ENCODE measurements at regions not wholly inside any gene's neighbourhood (a gene's known extent, or its start where the extent isn't known, plus 50 kb on each side); places are given as distances from the start of the nearest gene placed in this dataset.

DNA sequence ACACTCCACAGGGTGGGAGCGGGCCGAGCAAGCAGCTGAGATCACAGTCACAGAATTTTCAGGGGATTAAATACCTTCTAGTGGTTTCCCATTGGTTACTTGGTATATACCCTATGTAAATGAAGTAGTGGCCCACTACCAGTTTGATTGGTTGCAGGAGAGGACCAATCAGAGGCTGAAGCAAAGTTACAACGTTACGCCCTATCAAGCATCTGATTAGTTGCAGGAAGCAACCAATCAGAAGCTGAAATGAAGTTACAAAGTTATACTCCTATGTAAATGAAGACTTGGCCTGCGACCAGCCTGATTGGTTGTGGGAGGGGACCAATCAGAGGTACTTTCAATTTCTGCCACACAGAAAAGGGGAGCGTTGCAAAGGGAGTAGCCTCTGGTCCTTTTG lies 474.0 kb downstream of the COG6 start:
- no peak for FAIRE-seq
- DNase-seq (ENCODE audit: low spot score in 2 of 2), result no peak

DNA sequence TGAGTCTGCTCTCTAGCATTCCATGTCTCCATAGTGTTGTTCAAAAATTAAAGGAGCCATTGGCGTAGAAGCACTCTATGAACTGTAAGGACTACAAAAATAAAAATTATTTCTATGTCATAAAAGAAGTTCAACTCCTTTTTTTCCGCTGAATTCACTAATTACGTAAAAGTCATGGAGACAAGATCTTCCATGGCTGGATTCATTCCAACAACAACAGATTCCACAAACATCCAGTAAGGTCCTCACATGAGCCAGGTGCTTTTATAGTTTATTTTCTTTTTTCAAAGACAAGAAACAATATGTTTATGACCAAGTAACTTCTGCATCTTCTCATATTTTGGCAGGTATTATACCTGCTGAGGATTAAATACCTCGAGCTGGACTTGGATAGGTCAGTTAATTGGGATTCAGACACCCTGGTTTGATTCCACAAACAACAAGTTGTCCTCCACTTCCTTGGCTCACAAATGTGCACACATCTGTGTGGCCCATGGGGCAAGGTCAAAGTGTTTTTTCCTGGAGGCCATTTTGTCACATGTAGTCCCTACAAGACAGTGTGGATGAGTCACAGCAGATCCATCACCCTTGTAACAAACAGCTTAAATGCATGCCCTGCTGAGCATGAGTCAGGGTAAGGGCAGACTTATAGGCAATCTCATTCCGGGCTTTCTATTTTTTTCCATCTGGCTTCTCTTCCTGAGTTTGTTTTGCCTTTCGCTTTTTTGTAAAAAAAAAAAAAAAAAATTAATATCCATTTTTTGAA lies 475.6 kb downstream of the COG6 start:
- FAIRE-seq, result no peak
- DNase-seq (ENCODE audit: low spot score in 2 of 2), result no peak

DNA sequence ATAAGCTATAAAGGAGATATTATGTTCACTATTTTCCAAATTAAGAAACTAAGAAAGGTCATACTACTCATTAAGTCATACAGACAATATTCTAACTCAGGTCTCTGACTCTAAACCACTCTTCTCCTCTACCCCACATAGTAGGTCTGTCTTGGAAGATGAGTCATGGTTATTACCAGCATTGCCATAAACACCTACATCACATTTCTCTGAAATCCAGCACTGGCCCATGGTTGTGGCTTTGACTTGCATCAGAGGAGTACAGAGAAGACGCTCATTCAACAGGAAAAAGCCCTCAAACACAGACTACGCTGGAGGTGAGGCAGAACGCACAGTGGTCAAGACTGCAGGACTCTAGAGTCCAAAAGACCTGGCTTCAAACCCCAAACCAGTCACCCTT lies 476.8 kb downstream of the COG6 start:
- FAIRE-seq (no peak), DNase-seq (ENCODE audit: low spot score in 2 of 2) (no peak)

DNA sequence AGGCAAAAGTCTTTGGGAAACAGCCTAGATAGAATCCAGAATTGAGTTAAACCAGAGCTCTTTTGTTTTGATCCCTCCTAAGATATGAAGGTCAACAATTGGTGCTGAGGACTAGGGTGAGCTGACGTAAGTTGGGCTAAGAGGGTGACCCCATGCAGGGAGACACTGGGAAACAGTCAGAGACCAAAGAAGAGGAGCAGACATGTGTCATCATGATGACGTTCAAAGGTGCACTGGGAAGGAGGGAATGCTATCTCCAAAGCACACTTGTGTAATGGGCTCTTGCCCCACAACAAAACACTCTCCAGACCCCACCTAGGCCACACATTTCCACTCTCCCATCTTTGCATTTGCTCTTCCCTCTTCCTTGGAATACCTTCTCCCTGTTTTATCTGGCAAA lies 481.4 kb downstream of the COG6 start:
- DNase-seq (ENCODE audit: low spot score in 2 of 2) (no peak), FAIRE-seq (no peak)

DNA sequence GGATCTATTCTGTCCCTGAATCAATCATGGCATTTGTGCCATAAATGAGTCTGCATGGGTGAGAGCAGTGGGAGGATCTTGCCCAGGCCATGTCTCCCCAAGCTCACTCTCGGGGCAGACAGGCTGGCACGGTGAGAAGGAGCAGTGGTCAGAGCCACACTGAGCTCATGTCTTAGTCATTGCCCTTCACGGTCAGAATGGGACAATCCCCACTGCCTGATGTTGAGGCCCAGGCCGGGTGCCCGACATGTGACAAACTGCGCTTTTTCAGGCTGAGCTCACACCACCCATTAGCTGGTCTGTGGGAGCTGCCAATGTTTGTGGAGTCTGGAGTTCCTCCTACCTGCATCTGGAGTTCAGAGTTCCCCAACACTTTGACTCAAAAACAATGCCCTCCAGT lies 481.9 kb downstream of the COG6 start:
- FAIRE-seq (no peak), DNase-seq (ENCODE audit: low spot score in 2 of 2) (no peak)

DNA sequence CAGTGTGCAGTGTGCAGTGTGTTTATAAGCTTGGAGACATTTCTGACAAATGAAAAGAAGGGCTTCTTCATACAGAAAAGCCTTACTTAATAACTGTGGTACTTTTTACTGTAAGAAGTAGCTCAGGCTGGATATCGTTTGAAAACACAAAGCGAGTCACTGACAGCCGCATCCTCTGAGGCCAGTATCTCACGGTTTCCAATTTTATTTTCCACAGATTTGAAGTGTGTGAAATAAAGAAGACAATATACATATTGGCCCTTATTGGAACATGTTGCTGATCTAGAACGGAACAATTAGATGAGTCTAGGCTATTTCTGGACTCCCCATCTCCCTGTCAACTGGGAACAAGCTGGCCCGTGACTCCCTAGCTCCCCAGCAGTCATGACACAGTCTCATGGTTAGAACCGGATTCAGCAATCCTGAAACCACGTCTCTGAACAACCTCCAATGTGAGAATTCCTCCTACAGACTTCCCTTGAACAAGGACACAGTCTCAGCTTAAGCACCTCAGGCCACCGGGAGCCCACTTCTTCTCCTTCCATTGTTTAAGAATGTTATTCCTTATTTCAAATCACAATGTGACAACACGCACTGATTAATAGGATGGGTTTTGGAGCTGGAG lies 484.5 kb downstream of the COG6 start:
- no peak for DNase-seq (ENCODE audit: low spot score in 2 of 2)
- FAIRE-seq, result no peak

DNA sequence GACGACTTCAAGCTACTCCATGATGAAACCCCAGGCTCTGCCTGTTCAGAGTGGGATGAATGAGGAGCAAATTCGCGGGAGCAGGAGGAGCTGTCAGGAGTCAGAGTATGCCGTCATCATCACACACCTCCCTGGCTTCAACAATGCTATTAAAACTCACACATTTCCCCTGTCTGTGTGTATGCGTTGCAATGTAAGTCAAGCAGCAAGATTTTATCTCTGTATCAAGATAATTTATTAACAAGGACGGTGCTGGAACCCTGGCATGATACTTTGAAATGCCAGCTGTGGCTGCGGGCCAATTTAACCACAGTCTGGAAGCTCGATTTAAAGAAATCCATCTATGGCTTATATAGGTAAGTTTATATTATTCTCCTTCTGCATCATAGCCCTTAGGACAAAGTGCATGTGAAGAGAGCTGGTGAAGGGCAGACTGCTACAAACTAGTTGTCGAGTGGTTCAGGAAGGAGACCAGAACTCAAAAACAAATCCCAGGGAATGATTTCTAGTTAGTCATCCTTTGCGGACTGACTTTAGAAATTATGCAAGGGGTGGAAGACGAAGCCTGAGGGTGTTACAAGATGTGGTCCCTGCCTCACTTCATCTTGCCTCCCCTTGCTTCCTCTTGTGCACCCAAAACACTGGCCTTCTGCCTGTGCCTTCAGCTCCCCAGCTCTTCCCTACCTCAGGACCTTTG lies 486.5 kb downstream of the COG6 start:
- FAIRE-seq, result no peak
- DNase-seq (ENCODE audit: low spot score in 2 of 2), result no peak

DNA sequence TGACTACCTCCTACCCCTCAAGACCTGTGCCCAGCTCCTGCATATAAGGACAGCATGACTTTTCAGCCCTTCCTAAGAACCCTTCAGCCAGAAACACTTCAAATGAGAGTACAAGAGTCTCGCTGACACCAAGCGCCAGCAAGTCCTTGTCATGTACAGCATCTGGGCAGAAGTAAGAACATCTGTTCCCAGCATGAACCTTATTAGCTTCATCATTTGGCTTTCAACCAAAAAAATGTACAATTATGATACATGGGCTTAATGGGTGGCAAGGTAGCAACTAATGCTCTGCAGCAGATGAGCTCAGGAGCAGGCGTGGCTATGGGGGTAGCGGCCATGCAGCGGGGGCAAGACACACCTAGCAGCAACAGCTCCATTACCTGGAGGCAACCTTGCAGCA lies 487.6 kb downstream of the COG6 start:
- FAIRE-seq (no peak), DNase-seq (ENCODE audit: low spot score in 2 of 2) (no peak)

DNA sequence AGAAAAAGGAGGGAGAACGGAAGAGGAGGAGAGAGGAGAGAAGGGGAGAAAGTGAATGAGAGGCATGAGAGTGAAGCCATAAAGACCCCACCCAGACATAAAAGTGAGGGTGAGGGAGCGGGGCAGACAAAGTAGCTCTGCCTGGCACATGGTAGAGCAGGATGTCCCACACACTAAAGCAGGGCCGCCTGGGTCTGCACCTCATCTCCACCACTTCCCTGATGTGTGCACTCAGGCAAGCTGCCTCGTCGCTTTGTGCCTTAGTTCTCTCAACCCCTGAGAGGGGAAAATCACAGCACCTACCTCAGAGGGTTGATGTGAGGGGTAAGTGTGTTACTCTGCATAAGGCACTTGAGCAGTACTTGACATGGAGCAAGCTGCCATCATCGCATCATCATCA lies 488.1 kb downstream of the COG6 start:
- FAIRE-seq (no peak), DNase-seq (ENCODE audit: low spot score in 2 of 2) (no peak)

DNA sequence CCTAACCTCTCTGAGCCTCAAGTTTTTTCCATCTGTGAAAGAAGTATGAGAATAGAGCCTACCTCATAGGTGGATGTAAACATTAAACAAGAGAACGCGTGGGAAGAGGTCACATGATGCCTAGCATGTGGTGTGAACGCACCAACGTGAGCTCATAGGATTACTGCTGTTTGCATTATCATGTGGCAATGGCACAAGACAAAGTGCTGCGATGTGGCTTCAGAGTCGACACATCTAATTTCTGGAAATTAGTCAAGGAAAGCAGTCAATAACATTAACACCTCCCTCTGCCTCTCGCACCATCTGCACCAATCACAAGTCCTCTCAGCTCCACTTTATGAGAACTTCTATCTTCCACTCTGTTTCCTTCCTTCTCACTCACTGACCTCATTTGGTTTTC lies 489.7 kb downstream of the COG6 start:
- FAIRE-seq (no peak), DNase-seq (ENCODE audit: low spot score in 2 of 2) (no peak)

DNA sequence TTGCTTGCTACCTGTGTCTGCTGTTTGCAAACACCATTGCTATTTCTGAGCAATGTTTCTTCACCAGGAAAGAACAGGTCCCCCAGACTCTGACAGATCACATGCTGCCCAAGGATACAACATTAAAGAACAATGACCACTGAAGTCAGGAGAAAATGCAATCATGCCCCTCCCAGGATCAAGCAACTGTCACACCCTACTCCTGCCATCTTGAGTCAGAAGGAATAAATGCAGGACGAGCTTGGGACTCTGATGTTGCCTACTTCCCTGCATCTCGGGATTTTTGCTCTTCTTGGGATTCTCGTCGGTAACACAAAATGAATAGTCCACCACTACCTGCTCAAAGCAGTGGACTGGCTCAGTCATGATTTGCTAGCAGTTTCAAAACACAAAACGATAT lies 490.6 kb downstream of the COG6 start:
- DNase-seq (ENCODE audit: low spot score in 2 of 2) (no peak), FAIRE-seq (no peak)

DNA sequence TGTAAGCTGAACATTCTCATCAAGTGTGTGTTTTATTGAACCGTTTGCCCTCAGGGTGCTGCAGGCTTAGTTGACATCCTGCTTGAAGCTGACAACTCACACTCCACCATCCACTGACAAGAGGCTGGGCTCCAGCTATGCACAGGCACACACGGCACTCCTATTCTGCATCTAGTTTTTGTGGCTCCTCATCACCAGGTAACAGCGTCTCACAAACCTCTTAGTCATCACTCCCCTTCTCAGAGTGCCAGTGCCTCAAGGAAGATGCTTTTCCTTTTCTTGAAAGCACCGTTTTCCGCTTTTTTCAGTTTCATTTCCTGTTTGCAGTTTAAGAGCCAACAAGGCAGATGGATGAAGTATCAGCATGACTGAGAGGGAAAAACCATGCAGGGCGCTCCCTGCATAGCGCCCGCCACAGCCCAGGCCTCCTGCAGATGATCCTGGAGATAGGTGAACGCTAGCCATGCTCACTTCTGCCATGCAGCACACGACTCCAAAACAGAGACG lies 491.2 kb downstream of the COG6 start:
- FAIRE-seq (no peak), DNase-seq (ENCODE audit: low spot score in 2 of 2) (no peak)

DNA sequence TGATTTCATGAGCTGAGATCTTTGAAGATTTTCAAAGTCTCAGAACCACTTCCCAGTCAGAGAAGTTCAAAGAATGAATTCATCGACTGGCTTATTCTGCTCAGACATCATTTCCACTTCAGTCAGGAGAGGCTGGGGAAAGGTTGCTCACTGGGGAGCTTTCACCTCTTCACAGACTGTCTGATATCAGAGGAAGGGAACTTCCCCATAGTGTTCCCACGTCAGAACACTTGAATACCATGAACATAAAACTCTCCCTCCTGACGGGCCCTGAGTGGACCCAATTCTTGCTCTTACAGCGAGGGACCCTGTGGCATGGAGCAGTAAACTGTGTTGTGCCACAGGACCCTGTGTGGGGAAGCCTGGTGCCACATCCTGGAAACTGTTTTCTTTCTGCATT lies 492.6 kb downstream of the COG6 start:
- no peak for FAIRE-seq
- DNase-seq (ENCODE audit: low spot score in 2 of 2), result no peak

DNA sequence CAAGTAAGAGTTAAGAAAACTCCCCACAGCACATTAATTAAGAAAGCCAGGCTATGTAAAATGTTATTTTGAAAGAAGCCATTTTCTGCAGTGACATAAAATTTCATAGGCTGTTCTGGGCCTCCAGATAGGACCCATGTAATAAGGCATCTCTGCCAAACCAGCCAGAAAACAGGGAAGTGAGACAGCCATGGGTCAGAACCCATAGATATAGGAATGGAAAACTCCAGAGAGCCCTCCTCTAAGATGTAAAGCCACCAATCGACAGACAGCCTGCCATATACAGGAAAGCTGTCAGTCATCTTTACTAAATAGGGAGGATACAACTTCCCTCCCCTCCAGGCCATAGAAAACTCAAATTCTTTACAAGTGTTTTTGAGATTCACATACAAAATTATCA lies 493.3 kb downstream of the COG6 start:
- FAIRE-seq (no peak), DNase-seq (ENCODE audit: low spot score in 2 of 2) (no peak)

DNA sequence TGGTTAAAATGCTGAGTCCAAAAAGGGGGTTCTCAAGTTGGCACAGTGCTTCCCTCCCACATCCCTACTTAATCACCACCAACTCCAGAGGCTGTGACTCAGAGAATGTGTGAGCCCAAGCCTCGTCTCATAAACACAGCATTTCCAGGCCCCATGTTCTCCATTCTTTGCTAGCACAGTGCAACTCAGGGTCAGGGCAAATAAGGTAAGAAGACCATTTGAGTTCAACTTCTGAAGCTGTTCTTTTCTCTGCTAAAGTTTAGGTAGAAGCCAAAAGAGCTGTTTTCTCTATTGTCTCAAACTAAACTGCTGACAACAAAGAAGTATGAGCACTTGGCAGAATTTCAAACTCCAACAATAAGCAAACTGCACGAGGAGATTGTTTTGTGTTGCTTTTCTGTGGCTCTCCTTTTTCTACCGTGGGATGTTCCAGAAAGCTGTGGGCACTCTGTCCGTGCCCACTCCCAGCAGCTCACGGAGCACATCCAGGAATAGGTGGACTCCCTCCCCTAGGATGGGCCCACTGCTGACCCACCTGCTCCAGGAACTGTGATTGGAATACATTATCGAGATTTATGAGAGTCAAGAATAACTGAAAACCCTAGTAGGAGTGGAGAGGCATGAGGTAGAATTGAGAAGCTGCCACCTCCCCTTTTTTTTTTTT lies 494.3 kb downstream of the COG6 start:
- FAIRE-seq (no peak), DNase-seq (ENCODE audit: low spot score in 2 of 2) (peak in 1 of 2 donors; percentile 49)

DNA sequence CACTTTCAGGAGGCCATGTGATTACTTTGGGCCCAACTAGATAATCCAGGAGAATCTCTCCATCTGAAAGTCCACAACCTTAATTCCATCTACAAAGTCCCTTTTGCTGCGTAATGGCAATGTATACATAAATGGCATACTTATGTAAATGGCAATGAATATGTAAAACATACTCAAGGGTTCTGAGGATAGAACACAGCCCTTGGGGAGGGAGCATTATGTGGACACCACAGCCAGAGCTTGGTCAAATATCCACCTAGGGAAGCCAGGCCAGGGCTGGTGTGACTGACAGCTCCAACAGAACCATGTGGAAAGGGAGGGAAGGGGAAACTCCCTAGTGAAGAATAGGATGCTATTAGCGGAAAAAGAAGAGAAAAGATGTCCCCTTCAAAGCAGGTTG lies 496.2 kb downstream of the COG6 start:
- DNase-seq (ENCODE audit: low spot score in 2 of 2), result no peak
- FAIRE-seq, result no peak

DNA sequence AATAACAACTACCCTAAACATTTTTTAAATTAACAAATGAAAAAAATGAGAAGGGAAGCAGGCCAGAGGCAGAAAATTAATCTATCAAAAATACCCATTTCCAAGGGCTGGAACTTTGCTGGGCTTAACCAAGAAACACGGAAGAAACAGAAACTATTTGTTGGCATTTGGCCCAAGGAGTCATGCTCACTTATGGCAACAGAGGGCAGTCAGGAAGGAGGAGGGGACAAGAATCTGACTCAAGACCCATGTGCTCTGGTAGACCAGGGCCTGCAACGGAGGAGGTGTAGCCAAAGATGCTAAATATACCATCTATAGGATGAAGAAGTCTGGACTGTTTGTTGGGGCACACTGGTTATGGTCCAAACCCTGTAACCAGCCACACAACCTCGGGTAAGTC lies 496.7 kb downstream of the COG6 start:
- no peak for DNase-seq (ENCODE audit: low spot score in 2 of 2)
- FAIRE-seq, result no peak

DNA sequence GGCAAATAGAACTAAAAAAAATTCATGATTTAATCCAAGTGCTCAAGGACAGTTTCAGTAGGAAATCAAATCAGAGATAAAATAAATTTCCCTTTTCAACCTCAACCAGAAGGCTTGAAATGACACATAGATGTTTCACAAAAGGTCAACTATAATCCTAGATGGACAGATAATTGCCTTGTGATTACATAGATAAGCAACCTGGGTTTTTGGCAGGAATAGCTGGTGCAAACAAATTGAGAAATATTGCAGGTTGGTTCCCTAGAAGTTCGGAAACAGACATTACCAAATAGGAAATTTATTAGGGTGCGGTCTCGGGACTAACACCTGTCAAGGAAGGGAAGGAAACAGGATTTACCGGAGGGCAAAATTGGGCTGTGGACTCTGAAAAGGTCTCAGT lies 497.5 kb downstream of the COG6 start:
- DNase-seq (ENCODE audit: low spot score in 2 of 2), result no peak
- no peak for FAIRE-seq

DNA sequence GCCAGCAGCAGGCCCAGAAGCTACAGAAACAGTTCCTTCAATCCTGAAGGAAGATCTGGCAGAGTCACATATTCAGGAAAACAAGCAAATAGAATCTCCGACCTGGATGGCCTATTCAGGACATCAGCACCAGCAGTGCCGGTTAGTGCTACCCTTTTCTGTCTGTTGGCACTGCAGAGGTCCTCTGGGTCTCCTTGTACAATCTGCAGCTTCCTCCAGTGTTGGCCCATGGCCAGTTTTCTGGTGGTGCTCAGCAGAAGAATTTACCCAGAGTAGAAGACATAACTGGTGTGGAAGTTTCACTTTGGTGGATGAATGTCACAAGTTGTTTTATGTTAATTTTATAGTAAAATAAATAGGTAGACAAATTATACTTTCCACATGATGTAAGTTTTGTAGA lies 498.1 kb downstream of the COG6 start:
- FAIRE-seq, result no peak
- DNase-seq (ENCODE audit: low spot score in 2 of 2), result no peak

DNA sequence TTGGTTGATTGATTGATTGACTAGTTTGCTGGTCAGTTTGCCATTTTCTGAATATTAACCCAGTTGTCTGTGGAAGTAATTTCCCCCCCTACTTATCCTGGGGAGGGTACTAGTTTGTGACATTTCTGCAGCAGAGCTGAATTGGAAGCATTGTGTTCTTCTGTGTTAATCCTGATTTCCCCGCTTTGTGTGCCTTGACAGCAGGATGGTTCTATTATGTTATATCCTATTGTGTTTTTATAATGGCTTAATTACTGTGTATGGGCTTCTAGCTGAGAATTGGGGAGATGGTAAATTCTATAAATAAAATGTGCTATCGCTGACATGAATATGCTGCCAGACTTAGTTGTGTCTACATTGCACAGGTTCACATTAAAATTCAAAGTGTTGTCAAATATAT lies 499.7 kb downstream of the COG6 start:
- DNase-seq (ENCODE audit: low spot score in 2 of 2), result no peak
- no peak for FAIRE-seq

DNA sequence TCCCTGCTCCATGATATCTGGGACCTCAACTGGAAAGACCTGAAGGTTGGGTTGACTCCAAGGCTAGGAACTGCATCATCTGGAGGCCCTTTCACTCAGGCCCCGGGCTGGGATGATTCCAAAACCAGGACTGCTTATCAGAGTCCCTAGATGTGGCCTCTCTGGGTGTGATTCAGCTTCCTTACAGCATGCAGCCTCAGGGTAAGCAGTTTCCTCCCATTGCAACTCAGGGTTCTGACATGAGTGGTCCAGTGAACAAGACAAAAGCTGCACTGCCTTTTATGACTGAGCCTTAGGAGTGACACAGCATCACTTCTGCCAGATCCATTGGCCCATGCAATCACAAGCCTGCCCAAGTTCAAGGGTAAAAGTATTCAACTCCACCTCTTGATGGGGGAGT lies 502.8 kb downstream of the COG6 start:
- DNase-seq (ENCODE audit: low spot score in 2 of 2) (no peak), FAIRE-seq (no peak)
